Calu3 (cell line): ENCODE measurements at regions not wholly inside any gene's neighbourhood (a gene's known extent, or its start where the extent isn't known, plus 50 kb on each side); places are given as distances from the start of the nearest gene placed in this dataset.

Experiments
- BruUV-seq: library from RNA; stranded (reverse); fragments of 400-500 nt; replicated peaks from 2 replicates; lab custom pipeline; 2021; lab: Mats Ljungman, UMichigan
- CTCF ChIA-PET: fragments of 300-600 bp; sonication (Branson Sonifier 250); formaldehyde crosslinking; loops from one replicate; lab custom pipeline; 2022; ENCODE audit warnings: antibody characterized with exemption; lab: Charles Lee
- DNase-seq: peaks from one replicate; pipeline ENCODE4 v3.0.0; 2022
- H3K27ac Mint-ChIP-seq: one replicate; pipeline ENCODE4 v1.8.0; 2022; ENCODE audit warnings: mixed read lengths; ENCODE audit not compliant: unreplicated experiment
- H3K27me3 Mint-ChIP-seq: one replicate; pipeline ENCODE4 v1.8.0; 2022; ENCODE audit warnings: mixed read lengths; ENCODE audit not compliant: unreplicated experiment
- H3K36me3 Mint-ChIP-seq: one replicate; pipeline ENCODE4 v1.8.0; 2022; ENCODE audit warnings: mild to moderate bottlenecking, moderate library complexity, mixed read lengths; ENCODE audit not compliant: insufficient read depth, unreplicated experiment
- H3K4me1 Mint-ChIP-seq: one replicate; pipeline ENCODE4 v1.8.0; 2022; ENCODE audit warnings: mild to moderate bottlenecking, low read depth, mixed read lengths; ENCODE audit not compliant: unreplicated experiment
- H3K4me3 Mint-ChIP-seq: one replicate; pipeline ENCODE4 v1.8.0; 2022; ENCODE audit warnings: mild to moderate bottlenecking, low read depth, moderate library complexity, mixed read lengths; ENCODE audit not compliant: unreplicated experiment
- H3K9me3 Mint-ChIP-seq: one replicate; pipeline ENCODE4 v1.8.0; 2022; ENCODE audit warnings: low read depth, mixed read lengths; ENCODE audit not compliant: unreplicated experiment
- intact Hi-C: fragments of 100-400 bp; cut with micrococcal nuclease; formaldehyde crosslinking; loops from one replicate; pipeline ENCODE4 v1.10.0; 2022; ENCODE audit not compliant: unreplicated experiment
- TF ChIP-seq, protein P1 (sequence below): fragments of 200-600 bp; IDR thresholded peaks from one replicate; pipeline ENCODE4 v1.8.0; 2022; ENCODE audit warnings: antibody characterized with exemption; ENCODE audit not compliant: unreplicated experiment

DNA sequence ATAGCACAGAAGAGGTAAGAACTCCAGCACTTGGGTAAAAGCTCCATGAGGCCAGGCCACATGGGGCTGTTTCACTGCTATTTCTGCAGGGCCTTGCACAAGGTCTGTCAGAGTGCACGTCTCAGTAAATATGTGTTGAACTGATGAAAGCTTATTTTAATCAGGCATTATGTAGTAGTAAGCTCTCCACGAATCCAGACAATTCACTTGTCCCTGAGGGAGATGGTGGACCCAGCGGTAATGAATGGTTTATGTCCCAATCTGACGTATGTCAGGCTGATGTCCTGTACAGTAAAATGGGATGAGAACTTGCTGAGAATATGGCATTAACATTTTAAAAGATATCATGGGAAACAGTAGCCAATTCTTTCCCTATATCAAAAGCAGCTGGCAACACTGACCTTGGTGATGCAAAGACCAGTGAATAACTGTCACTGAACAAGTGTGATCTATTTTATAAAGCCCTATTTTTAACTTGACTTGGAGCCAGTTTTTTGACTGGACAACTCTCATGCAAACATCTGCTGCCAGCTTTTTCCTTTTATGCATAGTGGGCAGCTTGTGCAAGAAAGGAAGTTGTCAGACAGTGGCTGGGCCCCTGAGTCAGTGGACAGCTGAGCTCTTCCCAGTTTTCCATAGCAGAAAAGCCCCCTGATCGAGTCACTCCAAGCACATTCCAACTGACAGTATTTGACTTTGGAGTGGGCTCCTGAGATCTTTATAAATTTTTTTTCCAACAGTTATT, 519.8 kb upstream of the MDFIC2 start:
- H3K9me3 Mint-ChIP-seq, result no peaks in the 10 kb centered on the region
- no peak overlapping the region for H3K27ac Mint-ChIP-seq
- no peaks in the 10 kb centered on the region for H3K4me1 Mint-ChIP-seq
- CTCF ChIA-PET, result no interaction called here
- intact Hi-C loops, result no loop called here
- DNase-seq, result no peak
- no peaks in the 10 kb centered on the region for H3K27me3 Mint-ChIP-seq
- no peak overlapping the region for H3K4me3 Mint-ChIP-seq
- no peaks in the 10 kb centered on the region for H3K36me3 Mint-ChIP-seq
- BruUV-seq, result no TSS peak
- TF ChIP-seq, protein P1, sequence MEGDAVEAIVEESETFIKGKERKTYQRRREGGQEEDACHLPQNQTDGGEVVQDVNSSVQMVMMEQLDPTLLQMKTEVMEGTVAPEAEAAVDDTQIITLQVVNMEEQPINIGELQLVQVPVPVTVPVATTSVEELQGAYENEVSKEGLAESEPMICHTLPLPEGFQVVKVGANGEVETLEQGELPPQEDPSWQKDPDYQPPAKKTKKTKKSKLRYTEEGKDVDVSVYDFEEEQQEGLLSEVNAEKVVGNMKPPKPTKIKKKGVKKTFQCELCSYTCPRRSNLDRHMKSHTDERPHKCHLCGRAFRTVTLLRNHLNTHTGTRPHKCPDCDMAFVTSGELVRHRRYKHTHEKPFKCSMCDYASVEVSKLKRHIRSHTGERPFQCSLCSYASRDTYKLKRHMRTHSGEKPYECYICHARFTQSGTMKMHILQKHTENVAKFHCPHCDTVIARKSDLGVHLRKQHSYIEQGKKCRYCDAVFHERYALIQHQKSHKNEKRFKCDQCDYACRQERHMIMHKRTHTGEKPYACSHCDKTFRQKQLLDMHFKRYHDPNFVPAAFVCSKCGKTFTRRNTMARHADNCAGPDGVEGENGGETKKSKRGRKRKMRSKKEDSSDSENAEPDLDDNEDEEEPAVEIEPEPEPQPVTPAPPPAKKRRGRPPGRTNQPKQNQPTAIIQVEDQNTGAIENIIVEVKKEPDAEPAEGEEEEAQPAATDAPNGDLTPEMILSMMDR, result no peak

DNA sequence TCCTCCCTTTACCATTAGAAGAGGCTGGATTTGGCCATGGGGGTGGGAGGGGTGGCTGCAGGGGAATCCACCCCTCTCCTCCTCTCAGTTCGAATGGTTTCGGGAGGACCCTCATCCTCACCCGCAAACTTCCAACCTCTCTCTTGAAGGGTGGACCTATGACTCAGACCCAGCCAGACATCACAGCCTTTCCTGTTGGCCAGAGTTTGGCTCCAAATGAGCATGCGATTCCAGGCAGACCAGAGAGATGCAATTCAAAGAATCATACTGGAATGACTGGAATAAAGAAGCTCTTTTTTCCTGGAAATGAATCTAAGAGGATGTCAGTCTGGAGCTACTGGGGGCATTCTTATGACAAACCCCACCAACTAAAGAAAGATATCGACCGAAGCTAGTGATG, 516.7 kb upstream of the MDFIC2 start:
- H3K27me3 Mint-ChIP-seq, result no peaks in the 10 kb centered on the region
- intact Hi-C loops, result no loop called here
- no peaks in the 10 kb centered on the region for H3K36me3 Mint-ChIP-seq
- CTCF ChIA-PET, result no interaction called here
- H3K4me3 Mint-ChIP-seq, result no peak overlapping the region
- no TSS peak for BruUV-seq
- H3K9me3 Mint-ChIP-seq, result no peaks in the 10 kb centered on the region
- H3K4me1 Mint-ChIP-seq, result no peaks in the 10 kb centered on the region
- TF ChIP-seq, protein P1, result no peak
- no peak overlapping the region for H3K27ac Mint-ChIP-seq
- no peak for DNase-seq

DNA sequence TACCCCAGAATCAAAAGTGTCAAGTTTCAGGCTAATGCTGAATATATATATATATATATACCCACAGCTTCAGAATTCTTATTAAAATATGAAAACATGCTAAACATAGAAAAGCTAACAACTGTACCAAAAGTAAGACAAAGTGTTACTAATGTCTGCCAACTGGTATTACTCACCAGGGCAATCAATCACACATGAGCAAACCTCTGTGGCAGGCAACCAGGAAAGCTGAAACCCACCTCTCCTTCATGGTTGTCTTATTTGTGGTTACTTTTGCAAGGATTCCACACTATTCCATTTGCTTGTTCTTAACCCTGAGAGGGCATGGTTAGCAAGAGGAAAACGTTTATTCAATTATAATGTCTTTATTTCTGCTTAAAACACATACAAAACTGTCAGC, 512.3 kb upstream of the MDFIC2 start:
- Mint-ChIP-seq H3K36me3 (no peaks in the 10 kb centered on the region), H3K27me3 (no peaks in the 10 kb centered on the region), H3K4me1 (no peaks in the 10 kb centered on the region), H3K4me3 (no peak overlapping the region), H3K27ac (no peak overlapping the region), H3K9me3 (no peaks in the 10 kb centered on the region)
- CTCF ChIA-PET, result interaction anchor here (0.6 to 0.7 kb wide), 3 partner anchors 198 to 889 kb away, joined by 3 to 10 read pairs (median 4); no protein-coding TSS in a partner anchor
- peak; percentile 39 for DNase-seq
- intact Hi-C loops, result no loop called here
- TF ChIP-seq, protein P1, result no peak
- no TSS peak for BruUV-seq

DNA sequence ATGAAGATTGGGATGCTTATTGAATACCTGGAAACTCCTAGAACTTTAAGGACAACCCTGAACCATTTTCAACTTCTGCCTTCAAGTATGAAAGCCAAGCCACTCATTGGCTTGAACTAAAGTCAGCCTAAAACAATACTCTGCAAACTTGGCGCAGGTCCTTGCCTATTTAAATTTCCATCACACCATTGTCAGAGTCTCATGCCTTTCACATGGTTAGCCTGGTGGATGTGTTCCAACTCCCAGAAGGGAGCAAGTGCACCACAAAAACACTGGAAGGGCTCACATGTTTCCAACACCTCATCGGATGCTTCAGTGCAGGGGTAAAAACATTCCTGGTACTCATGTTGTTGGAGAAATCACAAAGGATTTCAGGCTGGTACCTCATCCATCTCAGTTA, 511.6 kb upstream of the MDFIC2 start:
- intact Hi-C loops, result no loop called here
- TF ChIP-seq, protein P1, result no peak
- H3K27me3 Mint-ChIP-seq, result no peaks in the 10 kb centered on the region
- no peak overlapping the region for H3K4me3 Mint-ChIP-seq
- CTCF ChIA-PET, result interaction anchor here (0.6 to 0.7 kb wide), 2 partner anchors 199 to 890 kb away, joined by 4 to 10 read pairs; no protein-coding TSS in a partner anchor
- no peaks in the 10 kb centered on the region for H3K4me1 Mint-ChIP-seq
- BruUV-seq, result no TSS peak
- no peak for DNase-seq
- no peak overlapping the region for H3K27ac Mint-ChIP-seq
- no peaks in the 10 kb centered on the region for H3K36me3 Mint-ChIP-seq
- H3K9me3 Mint-ChIP-seq, result no peaks in the 10 kb centered on the region
